PC-3 (cell line): ENCODE measurements at regions not wholly inside any gene's neighbourhood (a gene's known extent, or its start where the extent isn't known, plus 50 kb on each side); places are given as distances from the start of the nearest gene placed in this dataset.

Experiments
- ATAC-seq: fragments of 200-7000 bp; cut with Tn5 transposase; 2 replicates; pipeline ENCODE4 v1.9.1; 2020; ENCODE audit warnings: mild to moderate bottlenecking, moderate library complexity
- BruUV-seq: library from RNA; stranded (reverse); fragments of 400-500 nt; replicated peaks from 2 replicates; lab custom pipeline; 2021; lab: Mats Ljungman, UMichigan
- CTCF ChIA-PET: fragments of 300-600 bp; sonication (Branson Sonifier 250); formaldehyde crosslinking; loops from one replicate; lab custom pipeline; 2022; ENCODE audit warnings: antibody characterized with exemption; lab: Charles Lee
- POLR2A ChIA-PET: fragments of 300-600 bp; sonication (Branson Sonifier 250); formaldehyde crosslinking; loops from one replicate; lab custom pipeline; 2022; ENCODE audit warnings: antibody characterized with exemption; ENCODE audit not compliant: unreplicated experiment; lab: Charles Lee
- DNase-seq: peaks from one replicate; pipeline ENCODE4 v3.0.0-alpha.2; 2015
- H2AFZ ChIP-seq: fragments of 300-600 bp; sonication (generic); 2 replicates; pipeline ENCODE4 v1.6.0; 2016; ENCODE audit warnings: antibody characterized with exemption, low read length
- H3F3A ChIP-seq: fragments of 300-600 bp; sonication (generic); one replicate; pipeline ENCODE4 v1.6.0; 2017; ENCODE audit warnings: antibody characterized with exemption, low read length, control low read depth, mild to moderate bottlenecking; ENCODE audit not compliant: unreplicated experiment
- H3K27ac ChIP-seq: fragments of 300-600 bp; sonication (generic); 2 replicates; pipeline ENCODE4 v1.5.1; 2016; ENCODE audit warnings: mild to moderate bottlenecking, low read length
- H3K27me3 ChIP-seq: fragments of 300-600 bp; sonication (generic); 2 replicates; pipeline ENCODE4 v1.6.1; 2016; ENCODE audit warnings: low read length, mixed read lengths
- H3K36me3 ChIP-seq: fragments of 300-600 bp; sonication (generic); 2 replicates; pipeline ENCODE4 v1.6.1; 2016; ENCODE audit warnings: low read depth, mixed run types, low read length, mixed read lengths
- H3K4me1 ChIP-seq: fragments of 300-600 bp; sonication (generic); 2 replicates; pipeline ENCODE4 v1.5.1; 2016; ENCODE audit warnings: low read length; ENCODE audit not compliant: insufficient read depth
- H3K4me2 ChIP-seq: fragments of 300-600 bp; sonication (generic); 2 replicates; pipeline ENCODE4 v1.6.0; 2016; ENCODE audit warnings: low read length
- H3K4me3 ChIP-seq: fragments of 300-600 bp; sonication (generic); 2 replicates; pipeline ENCODE4 v1.5.1; 2016; ENCODE audit warnings: mild to moderate bottlenecking, low read length, mixed read lengths
- H3K79me2 ChIP-seq: fragments of 300-600 bp; sonication (generic); 2 replicates; pipeline ENCODE4 v1.6.1; 2017; ENCODE audit warnings: low read length, mixed read lengths
- H3K9ac ChIP-seq: fragments of 300-600 bp; sonication (generic); 2 replicates; pipeline ENCODE4 v1.6.0; 2016; ENCODE audit warnings: mild to moderate bottlenecking, low read length
- H3K9me2 ChIP-seq: fragments of 300-600 bp; sonication (generic); replicated peaks from 2 replicates; pipeline ENCODE4 v1.6.1; 2016; ENCODE audit warnings: mixed run types, low read length, mixed read lengths
- H3K9me3 ChIP-seq: fragments of 300-600 bp; sonication (generic); 2 replicates; pipeline ENCODE4 v1.6.1; 2016; ENCODE audit warnings: low read length, mixed read lengths
- H4K20me1 ChIP-seq: fragments of 300-600 bp; sonication (generic); 2 replicates; pipeline ENCODE4 v1.6.1; 2016; ENCODE audit warnings: low read length, mixed read lengths
- EZH2 ChIP-seq: fragments of 300-600 bp; sonication (generic); IDR thresholded peaks from one replicate; pipeline ENCODE4 v1.6.1; 2017; ENCODE audit warnings: antibody characterized with exemption, mild to moderate bottlenecking, low read length; ENCODE audit not compliant: unreplicated experiment
- EZH2phosphoT487 ChIP-seq: fragments of 300-600 bp; sonication (generic); IDR thresholded peaks from 2 replicates; pipeline ENCODE4 v1.6.1; 2018; ENCODE audit warnings: mild to moderate bottlenecking, antibody characterized with exemption, low read length, borderline replicate concordance
- intact Hi-C: fragments of 100-400 bp; cut with micrococcal nuclease; formaldehyde crosslinking; loops from 2 replicates; pipeline ENCODE4 v1.9.0; 2023
- TF ChIP-seq, protein P1 (sequence below): fragments of 300-600 bp; sonication (generic); conservative IDR thresholded peaks from 2 replicates; pipeline ENCODE4 v1.5.1; 2017; ENCODE audit warnings: antibody characterized with exemption, low read depth, mild to moderate bottlenecking, low read length

DNA sequence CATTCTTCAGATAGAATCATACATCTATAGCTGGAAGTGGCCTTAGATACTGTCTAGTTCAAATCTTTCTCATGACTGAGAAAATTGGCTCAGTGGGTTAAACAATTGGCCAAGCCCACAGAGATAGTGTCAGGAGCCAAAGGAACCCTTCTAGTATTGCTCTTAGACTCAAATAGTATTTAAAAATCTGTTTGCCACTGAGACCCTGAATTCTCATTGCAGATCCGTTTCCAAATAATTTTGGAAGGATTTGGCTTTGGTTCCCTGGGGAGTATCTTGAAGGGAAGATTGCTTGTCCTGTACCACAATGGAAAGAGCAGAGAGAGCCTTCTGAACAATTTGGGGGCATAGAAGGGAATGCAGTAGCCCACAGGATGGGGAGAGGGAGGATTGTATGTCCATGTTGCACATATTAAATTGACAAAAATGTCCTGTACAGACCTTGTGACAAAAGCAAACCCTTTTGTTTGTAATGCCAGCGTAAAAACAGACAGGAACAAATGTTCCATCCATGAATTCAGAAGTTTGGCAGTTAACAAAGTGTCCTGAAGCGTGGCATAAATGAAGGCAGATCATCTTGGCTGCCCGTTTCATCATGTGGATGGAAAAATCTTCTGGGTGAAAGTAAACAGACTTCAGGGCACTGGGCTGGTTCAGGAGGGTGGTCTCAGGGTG, 156.4 kb upstream of the RASGRP1 start:
- Histone ChIP-seq H3K27ac (no peak overlapping the region), H3F3A (no peaks in the 10 kb centered on the region), H3K4me3 (no peak overlapping the region), H3K27me3 (no peaks in the 10 kb centered on the region), H3K36me3 (no peaks in the 10 kb centered on the region), H3K4me1 (no peaks in the 10 kb centered on the region), H3K4me2 (no peak overlapping the region), H2AFZ (no peak overlapping the region), H3K9ac (no peak overlapping the region), H3K79me2 (no peaks in the 10 kb centered on the region), H4K20me1 (no peaks in the 10 kb centered on the region), H3K9me3 (no peaks in the 10 kb centered on the region), H3K9me2 (no peaks in the 10 kb centered on the region)
- ChIA-PET CTCF (no interaction called here), POLR2A (no interaction called here)
- ATAC-seq = no peak
- BruUV-seq = no TSS peak
- intact Hi-C loops = no loop called here
- DNase-seq = no peak
- TF ChIP-seq EZH2 (no peak), EZH2phosphoT487 (no peak)
- TF ChIP-seq, protein P1, sequence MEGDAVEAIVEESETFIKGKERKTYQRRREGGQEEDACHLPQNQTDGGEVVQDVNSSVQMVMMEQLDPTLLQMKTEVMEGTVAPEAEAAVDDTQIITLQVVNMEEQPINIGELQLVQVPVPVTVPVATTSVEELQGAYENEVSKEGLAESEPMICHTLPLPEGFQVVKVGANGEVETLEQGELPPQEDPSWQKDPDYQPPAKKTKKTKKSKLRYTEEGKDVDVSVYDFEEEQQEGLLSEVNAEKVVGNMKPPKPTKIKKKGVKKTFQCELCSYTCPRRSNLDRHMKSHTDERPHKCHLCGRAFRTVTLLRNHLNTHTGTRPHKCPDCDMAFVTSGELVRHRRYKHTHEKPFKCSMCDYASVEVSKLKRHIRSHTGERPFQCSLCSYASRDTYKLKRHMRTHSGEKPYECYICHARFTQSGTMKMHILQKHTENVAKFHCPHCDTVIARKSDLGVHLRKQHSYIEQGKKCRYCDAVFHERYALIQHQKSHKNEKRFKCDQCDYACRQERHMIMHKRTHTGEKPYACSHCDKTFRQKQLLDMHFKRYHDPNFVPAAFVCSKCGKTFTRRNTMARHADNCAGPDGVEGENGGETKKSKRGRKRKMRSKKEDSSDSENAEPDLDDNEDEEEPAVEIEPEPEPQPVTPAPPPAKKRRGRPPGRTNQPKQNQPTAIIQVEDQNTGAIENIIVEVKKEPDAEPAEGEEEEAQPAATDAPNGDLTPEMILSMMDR = no peak

DNA sequence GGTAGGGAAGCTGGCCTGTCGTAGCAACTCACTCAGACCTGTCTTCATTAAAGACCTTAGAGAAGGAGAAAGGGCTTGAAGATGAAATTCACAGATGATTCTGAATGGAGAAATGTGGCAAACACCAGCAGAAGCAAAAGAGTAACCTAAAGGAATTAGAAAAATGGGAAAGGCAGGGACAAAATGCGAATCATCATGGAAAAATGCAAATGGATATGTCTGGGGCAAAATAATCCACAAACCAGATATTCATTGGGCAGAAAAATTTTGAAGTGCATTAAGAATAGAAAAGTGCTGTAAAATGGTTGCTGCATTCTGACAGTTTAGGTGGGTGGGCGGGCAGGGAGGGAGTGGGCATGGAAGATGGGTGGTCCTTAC, 156.9 kb upstream of the RASGRP1 start:
- H3K4me2 ChIP-seq = no peak overlapping the region
- H3K4me3 ChIP-seq = no peak overlapping the region
- H4K20me1 ChIP-seq = no peaks in the 10 kb centered on the region
- H2AFZ ChIP-seq = no peak overlapping the region
- TF ChIP-seq EZH2 = no peak
- ChIA-PET POLR2A (no interaction called here), CTCF (no interaction called here)
- no TSS peak for BruUV-seq
- H3K36me3 ChIP-seq = no peaks in the 10 kb centered on the region
- intact Hi-C loops = no loop called here
- no peaks in the 10 kb centered on the region for H3K9me2 ChIP-seq
- no peaks in the 10 kb centered on the region for H3K79me2 ChIP-seq
- H3K27me3 ChIP-seq = no peaks in the 10 kb centered on the region
- H3K4me1 ChIP-seq = peaks cover 5% of the 10 kb centered on the region; the same call in 1 of the 2 replicates
- ATAC-seq = no peak
- H3K9ac ChIP-seq = no peak overlapping the region
- H3K9me3 ChIP-seq = no peaks in the 10 kb centered on the region
- H3F3A ChIP-seq = no peaks in the 10 kb centered on the region
- DNase-seq = no peak
- no peak overlapping the region for H3K27ac ChIP-seq

DNA sequence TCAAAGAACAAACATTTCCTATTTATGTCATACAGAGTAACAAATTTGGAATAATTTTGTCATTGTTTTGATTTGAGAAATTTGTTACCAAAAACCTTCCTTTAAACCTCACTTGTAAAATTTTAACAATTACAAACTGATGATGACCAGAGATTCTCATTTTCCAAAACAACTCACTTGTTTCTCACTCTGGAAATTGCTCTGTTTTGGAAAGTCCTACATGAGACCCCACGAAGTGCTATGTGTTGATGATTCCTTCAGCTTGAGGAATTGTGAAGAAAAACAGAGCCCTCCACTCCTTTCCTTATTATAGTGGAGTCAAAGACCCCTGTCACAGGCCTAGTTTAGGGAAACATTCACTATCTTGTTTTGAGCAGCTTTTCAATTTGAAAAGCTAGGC, 157.6 kb upstream of the RASGRP1 start:
- TF ChIP-seq EZH2 = no peak
- TF ChIP-seq, protein P1 = no peak
- TF ChIP-seq EZH2phosphoT487 = no peak
- CTCF ChIA-PET = no interaction called here

More for the DNA sequence above, 157.6 kb upstream of the RASGRP1 start:
- POLR2A ChIA-PET = no interaction called here
- Histone ChIP-seq H3K27me3 (no peaks in the 10 kb centered on the region), H3K9ac (no peak overlapping the region), H3K4me3 (no peak overlapping the region), H3K9me3 (no peaks in the 10 kb centered on the region), H3K36me3 (no peaks in the 10 kb centered on the region), H4K20me1 (no peaks in the 10 kb centered on the region), H3K4me1 (peaks cover 7% of the 10 kb centered on the region; the same call in 1 of the 2 replicates), H3K79me2 (no peaks in the 10 kb centered on the region), H2AFZ (no peak overlapping the region), H3K27ac (no peak overlapping the region), H3F3A (no peaks in the 10 kb centered on the region), H3K4me2 (no peak overlapping the region), H3K9me2 (no peaks in the 10 kb centered on the region)
- DNase-seq (no peak), ATAC-seq (no peak)
- no TSS peak for BruUV-seq
- intact Hi-C loops = no loop called here
